Stimulated activated CD8-positive, alpha-beta memory T cell treated with anti-CD3 and anti-CD28 coated beads, Interleukin-15, amount 100 ng/mL, for 4 hours (primary cell): ENCODE measurements at regions not wholly inside any gene's neighbourhood (a gene's known extent, or its start where the extent isn't known, plus 50 kb on each side); places are given as distances from the start of the nearest gene placed in this dataset.

Experiments
- DNase-seq, 2 donors: peaks; one replicate each; pipeline ENCODE4 v3.0.0-alpha.2; 2020; ENCODE audit warnings: low read depth in 2 of 2

DNA sequence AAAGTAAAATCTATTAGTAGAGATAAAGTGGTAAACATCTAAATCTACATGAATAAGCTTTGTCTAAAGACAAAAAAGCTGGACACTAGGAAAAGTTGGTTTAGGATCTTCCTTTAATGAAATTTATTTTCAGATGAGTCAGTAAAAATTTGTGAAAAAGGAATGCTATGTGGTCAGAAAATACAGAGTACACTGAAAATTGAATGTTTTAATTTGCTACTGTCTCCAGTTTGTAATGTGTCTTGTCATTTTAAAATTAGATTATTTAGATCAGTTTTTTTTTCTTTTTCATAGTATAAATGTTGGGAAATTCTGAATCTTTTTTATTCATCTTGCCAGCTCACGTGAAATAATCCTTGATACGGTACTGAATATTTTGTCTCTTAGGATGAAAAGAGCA is 56.9 kb downstream of the SLITRK6 start:
- DNase-seq: no peak

- no peak for DNase-seq
Observed at GRCh38 chr13:85741017-85741416, 58.2 kb downstream of the SLITRK6 start.

DNA sequence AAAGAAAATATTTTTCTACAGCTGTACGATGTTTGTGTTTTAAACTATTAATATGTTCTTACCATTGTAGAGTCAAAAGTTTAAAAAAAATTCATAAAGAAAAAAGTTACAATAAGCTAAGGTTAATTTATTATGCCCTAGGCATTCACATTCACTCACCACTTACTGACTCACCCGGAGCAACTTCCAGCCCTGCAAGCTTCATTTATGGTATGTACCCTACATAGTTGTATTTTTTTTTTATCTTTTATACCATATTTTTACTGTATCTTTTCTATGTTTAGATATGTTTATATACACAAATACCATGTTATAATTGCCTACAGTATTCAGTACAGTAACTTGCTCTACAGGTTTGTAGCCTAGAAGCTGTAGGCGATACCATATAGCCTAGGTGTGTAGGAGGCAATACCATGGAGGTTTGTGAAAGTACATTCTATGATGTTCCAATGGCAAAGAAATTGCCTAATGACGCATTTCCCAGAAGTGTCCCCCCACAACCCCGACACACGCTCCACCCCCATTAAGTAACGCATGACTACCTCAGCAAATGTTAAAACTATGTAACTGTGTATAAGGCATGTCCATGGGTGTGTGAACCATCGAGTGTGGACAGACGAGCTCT is 60.4 kb downstream of the SLITRK6 start:
- no peak for DNase-seq

- no peak for DNase-seq
Observed at GRCh38 chr13:85737952-85738351, 61.3 kb downstream of the SLITRK6 start.

DNA sequence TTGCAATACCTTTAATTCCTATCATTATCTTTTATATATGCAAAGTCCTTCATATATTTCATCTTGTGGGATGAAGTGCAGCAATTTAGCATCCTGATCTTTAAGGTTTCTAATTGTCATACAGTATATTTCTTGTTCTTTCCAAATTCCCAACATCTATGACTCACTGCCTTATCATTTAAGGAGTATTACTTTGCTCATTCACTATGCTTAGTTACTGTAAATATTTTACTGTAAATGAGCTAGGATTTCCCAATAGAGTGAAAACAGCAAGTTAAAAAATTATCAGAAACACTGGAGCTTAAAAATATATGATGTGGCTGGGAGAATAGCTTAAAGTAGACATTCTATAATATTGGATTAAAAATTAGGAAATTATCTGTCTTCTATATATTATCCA is 69.9 kb downstream of the SLITRK6 start:
- no peak for DNase-seq

- DNase-seq: no peak
Observed at GRCh38 chr13:85728811-85729210, 70.4 kb downstream of the SLITRK6 start.

- DNase-seq: no peak
Observed at GRCh38 chr13:85725433-85725832, 73.8 kb downstream of the SLITRK6 start.

GRCh38 chr13:85724546-85725432 is 74.4 kb downstream of the SLITRK6 start:
- no peak for DNase-seq

- no peak for DNase-seq
Observed at GRCh38 chr13:85719749-85720148, 79.5 kb downstream of the SLITRK6 start.

DNA sequence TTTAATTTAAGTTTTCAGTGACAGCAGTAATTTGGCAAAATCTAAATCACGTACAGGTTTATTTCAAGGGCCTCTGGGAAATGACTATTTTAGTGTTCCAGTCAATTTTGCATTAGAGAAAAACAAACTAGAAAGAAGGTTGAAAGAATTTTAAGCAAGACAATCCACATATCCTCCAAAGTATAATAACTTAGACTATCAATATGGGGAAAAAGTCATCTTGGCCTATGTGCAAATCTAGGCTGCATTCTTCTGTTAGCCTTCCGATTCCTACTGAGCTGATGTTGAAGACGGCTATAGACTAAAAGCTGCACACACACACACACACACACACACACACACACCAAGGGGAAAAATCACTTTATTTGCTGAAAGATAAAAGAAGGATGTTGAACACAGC is 81.3 kb downstream of the SLITRK6 start:
- DNase-seq: no peak

DNA sequence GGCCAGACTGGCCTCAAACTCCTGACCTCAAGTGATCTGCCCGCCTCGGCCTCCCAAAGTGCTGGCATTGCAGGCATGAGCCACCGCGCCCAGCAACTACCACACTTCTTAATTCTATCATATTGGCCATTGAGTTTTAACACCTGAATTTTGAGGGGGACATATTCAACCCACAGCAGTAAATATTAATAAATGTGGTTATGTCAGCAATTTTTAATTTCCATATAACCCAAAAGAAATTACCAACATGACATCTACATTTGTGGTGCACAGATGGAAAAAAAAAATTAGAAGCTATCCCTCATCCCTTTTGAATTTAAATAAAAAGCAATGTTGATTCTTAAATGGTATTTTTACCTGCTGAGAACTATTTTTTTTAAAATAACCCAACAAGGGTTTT is 88.7 kb downstream of the SLITRK6 start:
- DNase-seq: no peak

DNA sequence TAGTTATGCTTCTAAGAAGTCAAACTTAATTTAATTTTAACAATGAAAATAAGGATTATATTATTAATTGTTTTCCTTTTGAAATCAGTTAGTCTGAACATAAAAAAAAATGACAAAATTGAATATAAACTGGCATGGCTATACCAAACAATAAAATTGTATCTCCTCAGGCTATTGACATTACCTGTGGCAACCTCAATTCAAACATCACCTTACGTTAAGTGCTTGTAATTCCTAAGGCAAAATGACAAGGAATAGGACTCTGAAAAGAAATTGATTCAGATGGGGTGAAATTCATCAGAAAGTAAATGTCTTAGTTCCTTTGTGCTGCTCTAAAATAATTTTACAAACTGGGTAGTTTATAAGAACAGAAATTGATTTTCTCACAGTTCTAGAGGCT is 89.5 kb downstream of the SLITRK6 start:
- no peak for DNase-seq

GRCh38 chr13:85709072-85709471 is 90.1 kb downstream of the SLITRK6 start:
- DNase-seq: no peak

- DNase-seq: no peak
Observed at GRCh38 chr13:85700906-85701305, 98.3 kb downstream of the SLITRK6 start.

GRCh38 chr13:85698256-85698655 is 101.0 kb downstream of the SLITRK6 start:
- DNase-seq: no peak

GRCh38 chr13:85694992-85695391 is 104.2 kb downstream of the SLITRK6 start:
- DNase-seq: no peak

DNA sequence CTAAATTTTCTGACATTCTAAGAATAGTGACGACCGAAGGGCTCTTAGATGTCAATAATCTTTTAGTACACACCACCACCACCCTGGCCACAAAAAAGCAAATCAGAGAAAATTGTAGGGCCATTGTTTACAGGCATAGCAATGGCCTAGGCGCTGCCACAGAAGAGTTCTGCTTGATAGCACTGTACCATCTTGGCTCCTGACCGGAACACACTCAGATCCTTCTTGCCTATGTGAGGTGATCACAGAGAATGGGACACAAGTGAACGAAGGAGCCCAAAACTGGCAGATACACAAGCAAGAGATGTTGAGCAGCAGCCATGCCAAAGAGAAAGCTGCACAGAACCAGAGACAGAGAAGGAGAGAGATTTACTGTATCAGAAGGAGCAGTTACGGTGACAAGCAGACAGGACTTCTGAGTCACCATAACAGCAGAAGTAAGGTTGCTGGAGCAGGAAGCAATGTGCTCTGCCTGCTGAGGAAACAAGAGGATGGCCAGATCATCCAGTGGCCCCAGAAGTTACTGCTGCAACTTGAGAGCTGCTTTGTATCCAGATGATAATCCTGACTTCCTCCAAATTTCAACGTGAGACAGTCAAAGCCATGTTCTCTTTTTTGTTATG is 105.2 kb downstream of the SLITRK6 start:
- no peak for DNase-seq

DNA sequence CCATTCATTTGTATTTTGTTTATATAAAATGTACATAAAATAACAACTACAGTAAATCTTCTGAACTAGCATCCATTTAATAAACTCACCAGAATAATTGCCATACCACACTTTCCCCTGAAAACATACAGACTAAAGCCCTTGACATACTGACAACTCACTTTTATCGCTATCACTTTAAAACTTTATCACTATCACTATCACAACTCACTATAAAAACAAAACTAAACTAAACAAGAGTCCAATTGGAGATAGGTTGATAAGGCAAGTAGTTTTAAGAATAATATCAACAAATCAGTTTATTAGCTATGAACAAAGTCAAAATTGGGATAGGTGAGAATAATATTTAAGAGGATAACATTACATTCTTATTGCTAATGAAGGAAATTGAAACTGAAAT is 108.9 kb downstream of the SLITRK6 start:
- DNase-seq: no peak

DNA sequence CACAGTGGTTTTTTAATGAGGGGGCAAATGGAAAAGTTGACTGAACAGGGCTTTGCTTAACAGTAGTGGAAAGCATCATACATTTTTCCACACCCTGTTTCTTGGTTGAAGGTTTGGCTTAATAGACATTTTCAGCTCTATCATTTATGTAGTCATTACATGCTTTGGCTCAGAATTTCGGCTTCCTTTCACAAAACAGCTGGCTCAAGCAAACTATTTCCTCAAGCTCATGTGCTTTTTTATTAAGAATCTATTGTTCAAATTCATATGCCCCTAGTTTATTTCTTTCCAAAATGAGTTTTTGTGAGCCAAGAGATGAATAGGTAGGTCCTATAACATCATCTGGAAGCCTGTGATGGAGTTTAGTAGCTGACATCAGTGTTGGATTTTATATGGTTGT is 113.8 kb downstream of the SLITRK6 start:
- no peak for DNase-seq

DNA sequence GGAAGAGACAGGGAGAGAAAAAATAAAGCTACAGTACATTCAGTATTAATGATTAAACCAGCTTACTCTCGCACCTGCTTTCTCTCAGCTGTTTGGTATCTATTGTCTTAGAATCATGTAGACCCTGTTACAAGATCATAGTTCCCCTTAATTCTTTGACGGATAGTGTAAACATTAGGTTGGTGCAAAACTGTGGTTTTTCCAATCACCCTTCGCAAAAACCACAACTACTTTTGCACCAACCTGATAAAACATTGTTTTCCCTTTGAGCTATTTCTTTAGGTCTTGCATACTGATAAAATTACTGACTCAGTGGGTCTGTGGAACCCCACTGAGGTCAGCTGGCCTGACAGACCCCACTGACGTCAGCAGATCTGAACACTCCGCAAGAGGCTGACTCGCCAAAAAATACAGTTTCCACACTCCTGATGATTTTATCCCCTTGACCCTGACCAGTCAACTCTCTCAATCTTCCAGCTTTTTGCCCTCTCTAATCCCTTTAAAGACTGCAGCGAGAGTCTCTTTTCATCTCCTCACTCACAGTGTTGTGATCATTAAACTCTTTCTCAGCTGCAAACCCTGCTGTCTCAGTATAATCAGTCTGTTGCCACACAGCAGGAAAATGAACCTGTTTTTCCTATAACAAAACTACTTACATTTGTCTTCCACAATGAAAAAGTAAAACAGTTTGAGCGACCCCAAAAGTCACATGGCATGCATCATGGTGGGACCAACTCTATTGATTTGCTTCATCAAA is 123.9 kb downstream of the SLITRK6 start:
- DNase-seq: no peak

- no peak for DNase-seq
Observed at GRCh38 chr13:85671336-85671735, 127.9 kb downstream of the SLITRK6 start.

DNA sequence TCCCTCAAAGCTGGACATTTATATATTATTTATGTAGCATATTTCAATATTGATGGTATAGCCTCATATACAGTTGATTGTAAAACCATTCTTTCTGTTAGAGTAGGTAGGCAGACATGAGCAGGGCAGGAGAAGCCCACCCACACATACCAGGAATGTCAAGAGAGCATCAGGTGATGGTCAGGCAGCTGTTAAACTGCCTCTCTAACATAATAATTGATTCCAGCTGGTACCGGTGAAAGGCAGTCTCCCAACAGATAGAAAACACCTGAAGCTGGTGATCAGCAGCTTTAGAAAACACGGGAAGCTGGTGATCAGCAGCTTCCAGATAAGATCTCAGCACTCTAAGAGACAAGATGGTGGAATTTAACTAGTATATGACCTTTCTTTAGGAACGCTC is 132.9 kb downstream of the SLITRK6 start:
- DNase-seq: no peak
